Activated naive CD4-positive, alpha-beta T cell treated with anti-CD3 and anti-CD28 coated beads for 36 hours (primary cell): ENCODE measurements at regions not wholly inside any gene's neighbourhood (a gene's known extent, or its start where the extent isn't known, plus 50 kb on each side); places are given as distances from the start of the nearest gene placed in this dataset.

Experiments
- CTCF ChIA-PET: fragments of 350-600 bp; sonication (Branson Sonifier 250); formaldehyde crosslinking; loops from one replicate; lab custom pipeline; 2021; ENCODE audit warnings: antibody characterized with exemption; lab: Charles Lee
- DNase-seq: peaks from one replicate; pipeline ENCODE4 v3.0.0-alpha.2; 2020
- H3K27ac Mint-ChIP-seq: one replicate; pipeline ENCODE4 v1.8.0; 2021; ENCODE audit warnings: mild to moderate bottlenecking, mixed read lengths
- H3K27me3 Mint-ChIP-seq: one replicate; pipeline ENCODE4 v1.8.0; 2021; ENCODE audit warnings: low read depth, mixed read lengths
- H3K36me3 Mint-ChIP-seq: one replicate; pipeline ENCODE4 v1.8.0; 2021; ENCODE audit warnings: low read depth, mixed read lengths
- H3K4me1 Mint-ChIP-seq: one replicate; pipeline ENCODE4 v1.8.0; 2021; ENCODE audit warnings: low read depth, mixed read lengths
- H3K4me3 Mint-ChIP-seq: one replicate; pipeline ENCODE4 v1.8.0; 2021; ENCODE audit warnings: mild to moderate bottlenecking, moderate library complexity, mixed read lengths
- H3K9me3 Mint-ChIP-seq: one replicate; pipeline ENCODE4 v1.8.0; 2021; ENCODE audit warnings: mixed read lengths
- intact Hi-C: fragments of 100-400 bp; cut with micrococcal nuclease; formaldehyde crosslinking; loops from one replicate; pipeline ENCODE4 v1.15.1; 2023

GRCh38 chr13:105827111-105827809 lies 708.2 kb downstream of the EFNB2 start:
- no peaks in the 10 kb centered on the region for H3K36me3 Mint-ChIP-seq
- H3K4me1 Mint-ChIP-seq, result no peaks in the 10 kb centered on the region
- CTCF ChIA-PET, result no interaction called here
- H3K27me3 Mint-ChIP-seq, result no peaks in the 10 kb centered on the region
- DNase-seq, result no peak
- H3K4me3 Mint-ChIP-seq, result no peak overlapping the region
- peaks cover 3% of the 10 kb centered on the region for H3K9me3 Mint-ChIP-seq
- intact Hi-C loops, result no loop called here
- no peak overlapping the region for H3K27ac Mint-ChIP-seq

DNA sequence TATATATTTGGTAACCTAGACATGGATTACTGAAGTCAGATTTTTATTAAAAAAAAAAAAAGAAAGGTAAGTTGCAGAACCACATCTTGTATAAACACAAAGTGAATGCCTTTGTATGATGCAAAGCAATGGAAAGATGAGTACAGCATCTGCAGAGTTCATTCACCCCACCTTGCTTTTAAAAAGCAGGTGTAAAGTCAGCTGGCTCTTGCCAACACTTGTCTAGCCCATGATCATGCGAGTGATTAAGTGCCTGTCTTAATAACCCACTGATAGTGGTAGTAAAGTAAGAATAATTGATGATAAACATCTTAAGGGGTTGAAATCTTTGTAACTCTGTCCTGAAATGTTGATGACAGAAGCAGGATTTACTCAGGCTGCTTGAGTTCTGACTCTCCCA lies 710.4 kb downstream of the EFNB2 start:
- Mint-ChIP-seq H3K4me1 (no peaks in the 10 kb centered on the region), H3K27me3 (no peaks in the 10 kb centered on the region), H3K36me3 (no peaks in the 10 kb centered on the region), H3K9me3 (peaks cover 2% of the 10 kb centered on the region), H3K4me3 (no peak overlapping the region), H3K27ac (no peak overlapping the region)
- no peak for DNase-seq
- CTCF ChIA-PET, result interaction anchor here (0.6 kb wide), 1 partner anchor 12 kb away, joined by 3 read pairs; no protein-coding TSS in a partner anchor
- intact Hi-C loops, result no loop called here

- H3K4me1 Mint-ChIP-seq, result no peaks in the 10 kb centered on the region
- no peak overlapping the region for H3K27ac Mint-ChIP-seq
- no peaks in the 10 kb centered on the region for H3K27me3 Mint-ChIP-seq
- no peak overlapping the region for H3K4me3 Mint-ChIP-seq
- intact Hi-C loops, result no loop called here
- H3K9me3 Mint-ChIP-seq, result no peaks in the 10 kb centered on the region
- no peaks in the 10 kb centered on the region for H3K36me3 Mint-ChIP-seq
- CTCF ChIA-PET, result no interaction called here
- no peak for DNase-seq
These were observed 714.1 kb downstream of the EFNB2 start for GRCh38 chr13:105821337-105821736.

- no peak for DNase-seq
- Mint-ChIP-seq H3K27ac (no peak overlapping the region), H3K36me3 (no peaks in the 10 kb centered on the region), H3K4me1 (no peaks in the 10 kb centered on the region), H3K9me3 (no peaks in the 10 kb centered on the region), H3K4me3 (no peak overlapping the region), H3K27me3 (no peaks in the 10 kb centered on the region)
- CTCF ChIA-PET, result no interaction called here
- intact Hi-C loops, result no loop called here
These were observed 715.0 kb downstream of the EFNB2 start for GRCh38 chr13:105820415-105820814.

DNA sequence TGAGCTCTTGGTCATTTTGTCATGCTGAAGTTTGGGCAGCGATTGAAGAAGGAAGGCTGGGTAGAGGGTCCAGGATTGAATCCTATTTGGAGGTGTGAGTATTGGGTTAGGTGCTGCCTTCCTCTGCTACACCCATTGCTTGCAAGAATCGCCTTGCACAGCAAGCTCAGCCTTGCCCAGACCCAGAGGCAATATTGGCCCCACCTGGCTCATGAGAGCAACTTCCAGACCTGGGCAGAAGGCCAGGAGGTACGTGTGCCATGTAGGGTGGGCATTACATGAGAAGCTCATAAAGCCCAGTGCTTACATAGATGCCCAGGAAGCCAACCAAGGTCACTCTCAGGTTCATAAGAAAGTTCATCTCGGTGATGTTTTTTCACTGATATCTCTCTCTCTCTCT lies 718.0 kb downstream of the EFNB2 start:
- CTCF ChIA-PET, result no interaction called here
- H3K27me3 Mint-ChIP-seq, result no peaks in the 10 kb centered on the region
- no peak for DNase-seq
- intact Hi-C loops, result no loop called here
- H3K36me3 Mint-ChIP-seq, result no peaks in the 10 kb centered on the region
- no peaks in the 10 kb centered on the region for H3K9me3 Mint-ChIP-seq
- H3K27ac Mint-ChIP-seq, result no peak overlapping the region
- H3K4me3 Mint-ChIP-seq, result no peak overlapping the region
- no peaks in the 10 kb centered on the region for H3K4me1 Mint-ChIP-seq

GRCh38 chr13:105816994-105817393 lies 718.5 kb downstream of the EFNB2 start:
- Mint-ChIP-seq H3K9me3 (no peaks in the 10 kb centered on the region), H3K4me1 (no peaks in the 10 kb centered on the region), H3K27ac (no peak overlapping the region), H3K27me3 (no peaks in the 10 kb centered on the region), H3K4me3 (no peak overlapping the region), H3K36me3 (no peaks in the 10 kb centered on the region)
- CTCF ChIA-PET, result no interaction called here
- no peak for DNase-seq
- intact Hi-C loops, result no loop called here

DNA sequence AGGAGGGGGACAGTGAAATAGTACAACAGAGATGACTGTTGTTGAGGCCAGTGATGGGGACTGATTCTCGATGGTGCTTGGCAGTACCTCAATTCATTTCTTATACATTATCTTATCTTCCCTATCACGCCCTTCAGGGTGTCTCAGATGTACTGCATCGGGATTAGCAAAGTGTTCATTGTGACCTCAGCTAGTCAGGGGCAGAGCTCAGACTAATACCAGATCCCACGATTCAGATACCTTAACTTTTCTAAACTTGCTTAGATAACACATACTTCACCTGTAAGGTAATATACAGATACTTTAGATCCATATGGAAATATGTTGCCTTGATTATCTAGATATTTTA lies 720.6 kb downstream of the EFNB2 start:
- H3K36me3 Mint-ChIP-seq, result no peaks in the 10 kb centered on the region
- DNase-seq, result no peak
- no peak overlapping the region for H3K4me3 Mint-ChIP-seq
- no peaks in the 10 kb centered on the region for H3K9me3 Mint-ChIP-seq
- CTCF ChIA-PET, result no interaction called here
- H3K4me1 Mint-ChIP-seq, result no peaks in the 10 kb centered on the region
- no peak overlapping the region for H3K27ac Mint-ChIP-seq
- no peaks in the 10 kb centered on the region for H3K27me3 Mint-ChIP-seq
- intact Hi-C loops, result no loop called here

DNA sequence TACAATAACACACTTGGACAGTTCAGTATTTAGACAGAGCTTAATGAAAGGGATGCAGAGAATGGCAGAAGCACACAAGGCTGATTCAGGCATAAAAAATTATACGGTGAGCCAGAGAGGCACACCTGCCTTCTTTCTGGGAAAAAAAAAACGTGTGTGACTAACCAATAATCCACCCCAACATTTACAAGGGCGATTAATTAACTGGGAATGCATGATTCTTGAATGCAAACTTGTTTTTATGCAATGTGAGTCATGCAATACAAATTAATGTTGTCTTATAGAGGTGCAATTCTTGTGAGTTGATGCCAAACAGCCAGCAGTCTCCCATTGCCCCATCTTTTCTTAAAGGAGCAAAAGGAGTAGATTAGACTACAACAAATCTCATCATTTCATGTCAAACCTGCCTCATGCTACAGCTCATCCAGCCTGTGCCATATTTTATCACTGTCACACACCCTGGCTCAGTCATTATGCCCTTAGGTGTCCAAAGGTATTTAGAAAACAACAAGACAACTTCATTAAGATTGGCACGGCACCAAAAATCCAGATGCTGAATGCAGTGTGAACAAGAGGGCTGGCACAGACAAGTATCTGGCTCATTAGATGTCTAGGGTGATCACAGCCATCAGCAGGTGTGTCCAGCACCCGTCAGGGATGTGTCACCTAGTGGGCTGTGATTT lies 721.1 kb downstream of the EFNB2 start:
- Mint-ChIP-seq H3K4me3 (no peak overlapping the region), H3K27me3 (no peaks in the 10 kb centered on the region), H3K36me3 (no peaks in the 10 kb centered on the region), H3K9me3 (no peaks in the 10 kb centered on the region), H3K4me1 (no peaks in the 10 kb centered on the region), H3K27ac (no peak overlapping the region)
- no peak for DNase-seq
- CTCF ChIA-PET, result no interaction called here
- intact Hi-C loops, result no loop called here

DNA sequence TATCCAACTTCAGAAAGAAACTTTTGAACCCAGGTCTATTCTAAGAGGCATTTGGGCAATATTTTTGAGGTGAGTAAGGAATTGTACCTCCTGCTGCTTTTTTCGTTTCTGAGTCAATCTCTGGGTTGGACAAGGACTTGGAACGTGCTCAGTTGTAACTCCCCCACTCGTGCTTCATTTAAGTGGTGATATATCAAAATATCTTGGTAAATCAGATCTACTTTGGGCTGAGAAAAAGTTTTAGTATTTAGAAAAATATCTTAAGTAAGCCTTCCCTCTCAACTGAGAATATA lies 728.9 kb downstream of the EFNB2 start:
- Mint-ChIP-seq H3K27me3 (no peaks in the 10 kb centered on the region), H3K36me3 (no peaks in the 10 kb centered on the region), H3K27ac (no peak overlapping the region), H3K4me3 (no peak overlapping the region), H3K4me1 (no peaks in the 10 kb centered on the region), H3K9me3 (peaks cover 2% of the 10 kb centered on the region)
- no peak for DNase-seq
- CTCF ChIA-PET, result no interaction called here
- intact Hi-C loops, result no loop called here

- DNase-seq, result no peak
- CTCF ChIA-PET, result no interaction called here
- peaks cover 2% of the 10 kb centered on the region for H3K9me3 Mint-ChIP-seq
- intact Hi-C loops, result no loop called here
- no peak overlapping the region for H3K27ac Mint-ChIP-seq
- H3K27me3 Mint-ChIP-seq, result no peaks in the 10 kb centered on the region
- H3K4me3 Mint-ChIP-seq, result no peak overlapping the region
- no peaks in the 10 kb centered on the region for H3K36me3 Mint-ChIP-seq
- no peaks in the 10 kb centered on the region for H3K4me1 Mint-ChIP-seq
These were observed 729.4 kb downstream of the EFNB2 start for GRCh38 chr13:105805892-105806627.

- Mint-ChIP-seq H3K4me1 (no peaks in the 10 kb centered on the region), H3K36me3 (no peaks in the 10 kb centered on the region), H3K27ac (no peak overlapping the region), H3K9me3 (peaks cover 2% of the 10 kb centered on the region), H3K27me3 (no peaks in the 10 kb centered on the region), H3K4me3 (no peak overlapping the region)
- intact Hi-C loops, result no loop called here
- CTCF ChIA-PET, result no interaction called here
- DNase-seq, result no peak
These were observed 730.8 kb downstream of the EFNB2 start for GRCh38 chr13:105804561-105805190.

GRCh38 chr13:105799155-105799554 lies 736.3 kb downstream of the EFNB2 start:
- CTCF ChIA-PET, result interaction anchor here (1.2 kb wide), 1 partner anchor 20 kb away, joined by 3 read pairs; no protein-coding TSS in a partner anchor

More at GRCh38 chr13:105799155-105799554, 736.3 kb downstream of the EFNB2 start:
- Mint-ChIP-seq H3K4me3 (no peak overlapping the region), H3K27ac (no peak overlapping the region), H3K27me3 (no peaks in the 10 kb centered on the region), H3K36me3 (no peaks in the 10 kb centered on the region), H3K9me3 (no peaks in the 10 kb centered on the region), H3K4me1 (no peaks in the 10 kb centered on the region)
- no peak for DNase-seq
- intact Hi-C loops, result no loop called here
